ENCODE measurements at regions not wholly inside any gene's neighbourhood (a gene's known extent, or its start where the extent isn't known, plus 50 kb on each side); places are given as distances from the start of the nearest gene placed in this dataset.

DNA sequence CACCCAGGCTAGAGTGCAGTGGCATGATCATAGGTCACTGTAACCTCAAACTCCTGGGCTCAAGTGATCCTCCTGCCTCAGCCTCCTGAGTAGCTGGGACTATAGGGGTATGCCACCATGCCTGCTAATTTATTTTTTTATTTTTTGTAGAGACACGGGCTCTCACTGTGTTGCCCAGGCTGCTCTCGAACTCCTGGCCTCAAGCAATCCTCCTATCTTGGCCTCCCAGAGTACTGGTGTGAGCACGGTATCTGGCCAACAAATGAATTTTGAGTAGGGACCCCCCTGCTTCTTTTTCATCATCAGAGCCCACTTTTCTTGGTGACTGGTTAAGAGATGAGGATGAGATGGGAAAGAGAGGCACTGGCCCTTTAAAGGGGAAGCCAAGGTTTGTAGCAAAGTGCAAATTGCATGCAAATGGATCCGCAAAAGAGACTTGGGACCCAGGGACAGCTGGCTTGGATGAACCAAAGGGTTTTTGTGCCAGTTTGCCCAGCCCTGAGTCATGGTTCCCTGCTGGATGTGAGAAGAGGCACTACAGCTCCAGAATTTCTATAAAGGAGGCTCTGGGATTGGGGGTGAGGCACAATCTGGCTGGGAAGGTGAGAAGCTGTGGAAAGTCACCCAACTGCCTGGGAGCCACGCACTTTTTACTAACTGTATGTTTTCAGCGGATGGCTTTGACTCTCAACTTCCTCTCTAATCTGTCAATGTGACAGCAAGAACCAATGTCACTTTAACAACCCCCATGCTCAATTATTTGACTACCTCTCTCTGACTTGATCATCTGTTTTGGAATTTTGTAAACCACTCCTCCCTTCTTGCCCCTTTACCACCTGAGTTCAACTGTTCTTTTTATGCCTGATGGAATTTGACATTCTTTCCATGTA is 58.7 kb upstream of the RNF24 start:
- no peaks in the 10 kb centered on the region for H4K20me1 ChIP-seq (ENCODE audit: insufficient read depth)
- no peak for TF ChIP-seq EZH2 (IDR thresholded peaks at IDR 0.05; ENCODE audit: low read depth)
- TF ChIP-seq, protein P1, sequence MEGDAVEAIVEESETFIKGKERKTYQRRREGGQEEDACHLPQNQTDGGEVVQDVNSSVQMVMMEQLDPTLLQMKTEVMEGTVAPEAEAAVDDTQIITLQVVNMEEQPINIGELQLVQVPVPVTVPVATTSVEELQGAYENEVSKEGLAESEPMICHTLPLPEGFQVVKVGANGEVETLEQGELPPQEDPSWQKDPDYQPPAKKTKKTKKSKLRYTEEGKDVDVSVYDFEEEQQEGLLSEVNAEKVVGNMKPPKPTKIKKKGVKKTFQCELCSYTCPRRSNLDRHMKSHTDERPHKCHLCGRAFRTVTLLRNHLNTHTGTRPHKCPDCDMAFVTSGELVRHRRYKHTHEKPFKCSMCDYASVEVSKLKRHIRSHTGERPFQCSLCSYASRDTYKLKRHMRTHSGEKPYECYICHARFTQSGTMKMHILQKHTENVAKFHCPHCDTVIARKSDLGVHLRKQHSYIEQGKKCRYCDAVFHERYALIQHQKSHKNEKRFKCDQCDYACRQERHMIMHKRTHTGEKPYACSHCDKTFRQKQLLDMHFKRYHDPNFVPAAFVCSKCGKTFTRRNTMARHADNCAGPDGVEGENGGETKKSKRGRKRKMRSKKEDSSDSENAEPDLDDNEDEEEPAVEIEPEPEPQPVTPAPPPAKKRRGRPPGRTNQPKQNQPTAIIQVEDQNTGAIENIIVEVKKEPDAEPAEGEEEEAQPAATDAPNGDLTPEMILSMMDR (conservative IDR thresholded peaks at IDR 0.05): no peak
- no peaks in the 10 kb centered on the region for H3K27me3 ChIP-seq (ENCODE audit: insufficient read depth, low read depth)
- H3K36me3 ChIP-seq (ENCODE audit: low read depth): no peaks in the 10 kb centered on the region
- H3F3A ChIP-seq (ENCODE audit: insufficient read depth, low read depth): peaks cover 11% of the 10 kb centered on the region; the same call in 1 of the 2 replicates
- no peak for DNase-seq
- no peaks in the 10 kb centered on the region for H3K9me2 ChIP-seq (ENCODE audit: insufficient read depth)
- POLR2A ChIA-PET (ENCODE audit: unreplicated experiment): interaction anchor here (0.5 kb wide), 1 partner anchor 165 kb away, joined by 4 read pairs; no protein-coding TSS in a partner anchor
- H3K4me2 ChIP-seq: no peak overlapping the region
- CTCF ChIA-PET: no interaction called here
- no peak overlapping the region for H2AFZ ChIP-seq
- H3K27ac ChIP-seq: no peak overlapping the region
- H3K4me3 ChIP-seq: no peak overlapping the region
- peaks cover 11% of the 10 kb centered on the region for H3K4me1 ChIP-seq (replicated peaks; ENCODE audit: insufficient read depth)
- intact Hi-C loops (cut with micrococcal nuclease; ENCODE audit: unreplicated experiment): loop anchor here (5.0 kb wide), 1 partner anchor 142 kb away; no protein-coding TSS in a partner anchor
- BruUV-seq (replicated peaks): no TSS peak
- no peaks in the 10 kb centered on the region for H3K79me2 ChIP-seq (ENCODE audit: low read depth)
- H3K9me3 ChIP-seq (ENCODE audit: insufficient read depth, low read depth): no peaks in the 10 kb centered on the region

DNA sequence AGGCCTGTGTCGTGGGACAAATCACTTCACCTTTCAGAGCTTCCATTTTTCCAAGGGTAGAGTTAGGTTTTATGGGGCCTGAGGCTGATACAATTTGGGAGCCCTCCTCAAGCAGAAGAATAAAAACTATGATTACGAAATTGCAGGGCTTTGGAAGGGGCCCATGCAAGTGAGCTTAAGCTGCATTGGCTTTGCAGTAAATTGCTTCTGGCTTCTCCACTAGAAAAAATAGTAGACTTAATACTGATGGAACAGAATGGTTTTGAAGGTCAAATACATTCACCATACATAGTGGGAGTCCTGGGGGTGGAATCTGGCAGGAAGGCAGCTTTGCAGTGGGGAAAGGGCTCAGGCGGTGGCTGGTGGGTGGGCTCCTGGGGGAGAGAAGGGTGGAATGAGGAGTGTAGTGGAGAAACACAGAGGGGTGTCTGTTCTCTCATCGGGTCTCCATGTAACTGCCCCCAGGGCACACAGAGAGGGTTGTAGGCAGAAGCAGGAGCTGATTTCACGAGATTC is 55.9 kb upstream of the RNF24 start:
- no peak overlapping the region for H2AFZ ChIP-seq
- no peaks in the 10 kb centered on the region for H4K20me1 ChIP-seq (ENCODE audit: insufficient read depth)
- no TSS peak for BruUV-seq (replicated peaks)
- H3K27ac ChIP-seq: no peak overlapping the region
- DNase-seq: no peak
- H3K36me3 ChIP-seq (ENCODE audit: low read depth): no peaks in the 10 kb centered on the region
- H3F3A ChIP-seq (ENCODE audit: insufficient read depth, low read depth): peaks cover 13% of the 10 kb centered on the region; the same call in 1 of the 2 replicates
- H3K79me2 ChIP-seq (ENCODE audit: low read depth): no peaks in the 10 kb centered on the region
- H3K4me3 ChIP-seq: no peak overlapping the region
- POLR2A ChIA-PET (ENCODE audit: unreplicated experiment): interaction anchor here (0.7 kb wide), 1 partner anchor 59 kb away, joined by 3 read pairs; no protein-coding TSS in a partner anchor
- no peaks in the 10 kb centered on the region for H3K9me2 ChIP-seq (ENCODE audit: insufficient read depth)
- peaks cover 16% of the 10 kb centered on the region for H3K4me1 ChIP-seq (replicated peaks; ENCODE audit: insufficient read depth)
- no peak overlapping the region for H3K4me2 ChIP-seq
- intact Hi-C loops (cut with micrococcal nuclease; ENCODE audit: unreplicated experiment): loop anchor here (5.0 kb wide), 1 partner anchor 139 kb away; no protein-coding TSS in a partner anchor
- no peak for TF ChIP-seq EZH2 (IDR thresholded peaks at IDR 0.05; ENCODE audit: low read depth)
- TF ChIP-seq, protein P1 (conservative IDR thresholded peaks at IDR 0.05): no peak
- no peaks in the 10 kb centered on the region for H3K27me3 ChIP-seq (ENCODE audit: insufficient read depth, low read depth)
- H3K9me3 ChIP-seq (ENCODE audit: insufficient read depth, low read depth): no peaks in the 10 kb centered on the region
- CTCF ChIA-PET: interaction anchor here (0.5 to 1.4 kb wide), 4 partner anchors 14 to 57 kb away, joined by 3 to 7 read pairs (median 5); no protein-coding TSS in a partner anchor

DNA sequence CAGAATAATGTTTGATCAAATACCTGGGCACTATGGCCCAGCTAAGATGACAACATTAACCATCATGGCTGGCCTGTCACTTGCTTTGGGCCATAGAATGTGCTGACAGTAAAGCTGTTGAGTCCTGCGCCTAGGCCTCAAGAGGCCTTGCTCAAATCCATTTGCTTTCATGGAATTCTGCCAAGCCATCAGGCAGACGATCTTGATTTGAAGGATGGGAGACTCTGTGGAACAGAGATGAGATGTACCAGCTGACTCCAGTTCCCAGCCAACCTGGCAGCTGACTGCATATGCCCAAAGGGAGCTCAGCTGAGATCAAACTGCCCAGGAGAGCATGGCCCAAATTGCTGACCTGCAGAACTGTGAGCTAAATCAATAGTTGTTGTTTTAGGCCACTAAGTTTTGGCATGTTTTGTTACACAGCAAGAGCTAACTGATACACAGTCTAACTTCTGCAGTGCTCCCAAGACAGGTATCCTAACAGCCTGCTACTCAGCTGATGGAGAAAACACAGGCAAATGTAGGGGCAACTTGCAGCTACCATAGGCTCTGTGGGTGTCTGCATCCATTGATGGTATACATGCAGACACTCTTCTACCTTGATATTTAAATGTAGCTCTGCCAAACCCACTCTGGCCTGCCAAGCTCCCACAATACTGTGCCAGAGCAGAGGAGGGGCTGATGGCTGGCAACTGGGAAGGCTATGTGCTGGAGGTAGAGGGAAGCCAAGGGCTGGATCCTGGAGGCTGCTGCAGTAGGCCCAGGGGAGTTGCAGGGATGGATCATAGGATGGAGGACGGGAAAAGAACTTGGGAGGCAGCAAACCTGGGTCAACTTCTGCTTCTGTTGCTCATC is 55.2 kb upstream of the RNF24 start:
- Histone ChIP-seq H3K4me3 (no peak overlapping the region), H3K36me3 (ENCODE audit: low read depth) (no peaks in the 10 kb centered on the region), H3K27ac (no peak overlapping the region), H3K9me2 (ENCODE audit: insufficient read depth) (no peaks in the 10 kb centered on the region), H3K9me3 (ENCODE audit: insufficient read depth, low read depth) (no peaks in the 10 kb centered on the region), H3K79me2 (ENCODE audit: low read depth) (no peaks in the 10 kb centered on the region), H2AFZ (no peak overlapping the region), H3K4me2 (no peak overlapping the region), H4K20me1 (ENCODE audit: insufficient read depth) (no peaks in the 10 kb centered on the region), H3K4me1 (replicated peaks; ENCODE audit: insufficient read depth) (peaks cover 13% of the 10 kb centered on the region), H3K27me3 (ENCODE audit: insufficient read depth, low read depth) (no peaks in the 10 kb centered on the region), H3F3A (ENCODE audit: insufficient read depth, low read depth) (peaks cover 10% of the 10 kb centered on the region; the same call in 1 of the 2 replicates)
- BruUV-seq (replicated peaks): no TSS peak
- POLR2A ChIA-PET (ENCODE audit: unreplicated experiment): interaction anchor here (0.7 kb wide), 1 partner anchor 1382 kb away, joined by 3 read pairs; no protein-coding TSS in a partner anchor
- no peak for TF ChIP-seq EZH2 (IDR thresholded peaks at IDR 0.05; ENCODE audit: low read depth)
- TF ChIP-seq, protein P1 (conservative IDR thresholded peaks at IDR 0.05): no peak
- intact Hi-C loops (cut with micrococcal nuclease; ENCODE audit: unreplicated experiment): loop anchor here (5.0 kb wide), 1 partner anchor 138 kb away; no protein-coding TSS in a partner anchor
- CTCF ChIA-PET: interaction anchor here (0.5 to 1.0 kb wide), 2 partner anchors 15 to 32 kb away, joined by 3 to 4 read pairs; no protein-coding TSS in a partner anchor
- no peak for DNase-seq

Measured in PC-9 (cell line).